Loucy (cell line): ENCODE measurements at regions not wholly inside any gene's neighbourhood (a gene's known extent, or its start where the extent isn't known, plus 50 kb on each side); places are given as distances from the start of the nearest gene placed in this dataset.

Experiments
- H2AFZ ChIP-seq: fragments of 200-600 bp; sonication (generic); 2 replicates; pipeline ENCODE4 v1.6.0; 2016; ENCODE audit warnings: antibody characterized with exemption, mild to moderate bottlenecking, low read length, moderate library complexity
- H3F3A ChIP-seq: fragments of 200-600 bp; 2 replicates; pipeline ENCODE4 v1.6.0; 2016; ENCODE audit warnings: antibody characterized with exemption, low read depth, mild to moderate bottlenecking
- H3K27me3 ChIP-seq: fragments of 200-600 bp; sonication (generic); 2 replicates; pipeline ENCODE4 v1.6.1; 2014; ENCODE audit warnings: low read length, mild to moderate bottlenecking; ENCODE audit not compliant: insufficient read depth, poor library complexity, severe bottlenecking
- H3K36me3 ChIP-seq: fragments of 200-600 bp; sonication (generic); 2 replicates; pipeline ENCODE4 v1.6.1; 2016; ENCODE audit warnings: low read length; ENCODE audit not compliant: insufficient read depth
- H3K4me1 ChIP-seq: fragments of 200-600 bp; sonication (generic); 2 replicates; pipeline ENCODE4 v1.5.1; 2014; ENCODE audit warnings: low read length, mild to moderate bottlenecking; ENCODE audit not compliant: insufficient read depth, poor library complexity, severe bottlenecking
- H3K4me2 ChIP-seq: fragments of 200-600 bp; sonication (generic); 2 replicates; pipeline ENCODE4 v1.6.0; 2014; ENCODE audit warnings: antibody characterized with exemption, low read length, low read depth, mild to moderate bottlenecking; ENCODE audit not compliant: poor library complexity, severe bottlenecking
- H3K4me3 ChIP-seq: fragments of 200-600 bp; sonication (generic); 2 replicates; pipeline ENCODE4 v1.5.1; 2014; ENCODE audit warnings: low read length, mild to moderate bottlenecking, mixed read lengths; ENCODE audit not compliant: poor library complexity, severe bottlenecking
- H3K79me2 ChIP-seq: fragments of 200-600 bp; sonication (generic); 2 replicates; pipeline ENCODE4 v1.6.1; 2014; ENCODE audit warnings: low read length; ENCODE audit not compliant: insufficient read depth
- H3K9ac ChIP-seq: fragments of 200-600 bp; sonication (generic); 2 replicates; pipeline ENCODE4 v1.6.0; 2014; ENCODE audit warnings: mild to moderate bottlenecking, low read depth, low read length, moderate library complexity; ENCODE audit not compliant: poor library complexity, severe bottlenecking
- H3K9me2 ChIP-seq: fragments of 200-600 bp; sonication (generic); replicated peaks from 2 replicates; pipeline ENCODE4 v1.6.1; 2016; ENCODE audit warnings: low read depth, low read length, mixed read lengths
- H3K9me3 ChIP-seq: fragments of 200-600 bp; sonication (generic); 2 replicates; pipeline ENCODE4 v1.6.1; 2014; ENCODE audit warnings: mild to moderate bottlenecking, antibody characterized with exemption, low read length, low read depth; ENCODE audit not compliant: insufficient read depth
- H4K20me1 ChIP-seq: fragments of 200-600 bp; sonication (generic); 2 replicates; pipeline ENCODE4 v1.6.0; 2014; ENCODE audit warnings: antibody characterized with exemption, low read length, mild to moderate bottlenecking; ENCODE audit not compliant: insufficient read depth, poor library complexity, severe bottlenecking
- CTCF ChIP-seq: fragments of 200-600 bp; sonication (generic); conservative IDR thresholded peaks from 2 replicates; pipeline ENCODE4 v1.5.1; 2014; ENCODE audit warnings: mild to moderate bottlenecking, antibody characterized with exemption, low read length
- EZH2phosphoT487 ChIP-seq: fragments of 200-600 bp; IDR thresholded peaks from 2 replicates; pipeline ENCODE4 v1.6.1; 2018; ENCODE audit warnings: antibody characterized with exemption, mild to moderate bottlenecking, moderate library complexity, borderline replicate concordance

DNA sequence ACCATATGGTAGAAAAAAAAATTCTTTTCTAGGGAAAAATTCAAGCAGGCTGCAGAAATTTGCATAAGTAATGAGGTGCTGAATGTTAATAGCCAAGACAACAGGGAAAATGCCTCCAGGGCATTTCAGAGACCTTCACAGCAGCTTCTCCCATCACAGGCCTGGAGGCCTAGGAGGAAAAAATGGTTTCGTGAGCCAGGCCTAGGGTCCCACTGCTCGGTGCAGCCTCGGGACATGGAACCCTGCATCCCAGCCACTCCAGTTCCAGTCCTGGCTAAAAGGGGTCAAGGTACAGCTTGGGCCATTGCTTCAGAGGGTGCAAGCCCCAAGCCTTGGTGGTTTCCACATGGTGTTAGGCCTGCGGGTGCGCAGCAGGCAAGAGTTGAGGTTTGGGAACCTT, 436.0 kb upstream of the SMC2 start:
- Histone ChIP-seq H3K36me3 (no peaks in the 10 kb centered on the region), H2AFZ (no peak overlapping the region), H3K9me3 (no peaks in the 10 kb centered on the region), H3F3A (no peaks in the 10 kb centered on the region), H3K79me2 (no peaks in the 10 kb centered on the region), H3K9ac (no peak overlapping the region), H3K27me3 (no peaks in the 10 kb centered on the region), H3K9me2 (no peaks in the 10 kb centered on the region), H3K4me2 (no peak overlapping the region), H3K4me1 (no peaks in the 10 kb centered on the region), H4K20me1 (no peaks in the 10 kb centered on the region), H3K4me3 (no peak overlapping the region)
- no peak for TF ChIP-seq CTCF
- TF ChIP-seq EZH2phosphoT487 = no peak

- H3K27me3 ChIP-seq = no peaks in the 10 kb centered on the region
- H4K20me1 ChIP-seq = no peaks in the 10 kb centered on the region
- no peaks in the 10 kb centered on the region for H3F3A ChIP-seq
- H3K79me2 ChIP-seq = no peaks in the 10 kb centered on the region
- no peaks in the 10 kb centered on the region for H3K9me2 ChIP-seq
- TF ChIP-seq CTCF (no peak), EZH2phosphoT487 (no peak)
- H3K36me3 ChIP-seq = no peaks in the 10 kb centered on the region
- no peaks in the 10 kb centered on the region for H3K4me1 ChIP-seq
- H3K4me3 ChIP-seq = no peak overlapping the region
- no peak overlapping the region for H3K9ac ChIP-seq
- H2AFZ ChIP-seq = no peak overlapping the region
- no peaks in the 10 kb centered on the region for H3K9me3 ChIP-seq
- no peak overlapping the region for H3K4me2 ChIP-seq
These were observed 433.3 kb upstream of the SMC2 start for GRCh38 chr9:103660830-103661229.

- Histone ChIP-seq H3K36me3 (no peaks in the 10 kb centered on the region), H3K4me1 (no peaks in the 10 kb centered on the region), H3K27me3 (no peaks in the 10 kb centered on the region), H3K4me3 (no peak overlapping the region), H3K9ac (no peak overlapping the region), H4K20me1 (no peaks in the 10 kb centered on the region), H3K9me3 (no peaks in the 10 kb centered on the region), H3F3A (no peaks in the 10 kb centered on the region), H3K9me2 (no peaks in the 10 kb centered on the region), H3K79me2 (no peaks in the 10 kb centered on the region), H3K4me2 (no peak overlapping the region), H2AFZ (no peak overlapping the region)
- TF ChIP-seq EZH2phosphoT487 (no peak), CTCF (no peak)
These were observed 432.4 kb upstream of the SMC2 start for GRCh38 chr9:103661663-103662062.
